ENCODE measurements at regions not wholly inside any gene's neighbourhood (a gene's known extent, or its start where the extent isn't known, plus 50 kb on each side); places are given as distances from the start of the nearest gene placed in this dataset.

DNA sequence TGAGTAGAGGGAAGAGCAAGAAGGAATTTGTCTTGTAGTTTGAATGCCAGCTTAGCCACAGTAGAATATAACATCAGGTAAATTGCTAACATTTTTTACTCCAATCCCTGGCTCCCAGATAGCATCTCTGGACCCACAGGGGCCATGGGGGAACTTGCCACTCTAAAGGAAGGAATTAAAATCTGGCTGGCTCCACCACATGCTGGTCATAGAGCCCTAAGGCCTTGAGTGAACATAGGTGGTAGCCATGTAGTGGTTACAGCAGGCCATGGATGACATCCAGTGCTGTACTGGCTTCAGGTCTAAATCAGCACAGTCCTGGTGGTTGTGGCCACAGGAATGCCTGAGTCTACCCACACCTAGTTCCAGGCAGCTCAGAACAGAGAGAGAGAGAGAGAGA lies 109.9 kb upstream of the RGMB start:
- FAIRE-seq (no peak), DNase-seq (ENCODE audit: insufficient read length) (no peak)
- no peak for TF ChIP-seq POLR2A (IDR thresholded peaks at IDR 0.05; ENCODE audit: low read depth, low read length)
- no peak for TF ChIP-seq POLR2AphosphoS5 (IDR thresholded peaks at IDR 0.05; ENCODE audit: low read depth, low read length)
- TF ChIP-seq TAF1 (IDR thresholded peaks at IDR 0.05; ENCODE audit: borderline replicate concordance, low read depth, low read length), result no peak

DNA sequence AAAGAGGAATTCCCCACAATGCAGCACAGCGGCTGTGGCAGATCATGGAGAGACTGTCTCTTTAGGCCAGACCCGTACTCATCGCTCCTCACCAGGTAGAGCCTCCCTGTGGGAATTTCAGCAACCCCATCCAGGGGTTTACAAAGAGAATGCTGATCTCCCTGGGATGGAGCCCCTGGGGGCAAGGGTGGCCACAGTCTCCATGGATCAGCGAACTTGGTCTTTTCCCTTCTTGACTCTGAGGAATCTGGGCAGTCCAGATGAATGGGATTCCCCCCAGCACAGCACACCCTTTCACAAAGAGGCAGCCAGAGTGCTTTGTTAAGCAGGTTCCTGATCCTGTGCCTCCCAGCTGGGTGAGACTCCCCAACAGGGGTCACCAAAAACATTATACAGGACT lies 108.7 kb upstream of the RGMB start:
- no peak for DNase-seq (ENCODE audit: insufficient read length)
- no peak for TF ChIP-seq POLR2A (IDR thresholded peaks at IDR 0.05; ENCODE audit: low read depth, low read length)
- no peak for TF ChIP-seq POLR2AphosphoS5 (IDR thresholded peaks at IDR 0.05; ENCODE audit: low read depth, low read length)
- no peak for FAIRE-seq

DNA sequence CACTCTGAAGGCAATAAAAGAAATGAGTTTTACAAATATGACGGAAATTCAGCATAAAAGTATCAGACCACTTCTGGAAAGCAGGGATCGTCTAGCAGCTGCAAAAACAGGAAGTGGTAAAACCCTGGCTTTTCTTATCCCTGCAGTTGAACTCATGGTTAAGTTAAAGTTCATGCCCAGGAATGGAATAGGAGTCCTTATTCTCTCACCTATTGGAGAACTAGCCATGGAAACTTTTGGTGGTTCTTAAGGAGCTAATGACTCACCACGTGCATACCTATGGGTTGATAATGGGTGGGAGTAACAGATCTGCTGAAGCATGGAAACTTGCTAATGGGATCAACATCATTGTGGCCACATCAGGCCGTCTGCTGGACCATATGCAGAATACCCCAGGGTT lies 93.5 kb upstream of the RGMB start:
- TF ChIP-seq POLR2A (IDR thresholded peaks at IDR 0.05; ENCODE audit: low read depth, low read length), result no peak
- no peak for TF ChIP-seq POLR2AphosphoS5 (IDR thresholded peaks at IDR 0.05; ENCODE audit: low read depth, low read length)
- no peak for TF ChIP-seq TAF1 (IDR thresholded peaks at IDR 0.05; ENCODE audit: borderline replicate concordance, low read depth, low read length)
- FAIRE-seq, result no peak
- no peak for DNase-seq (ENCODE audit: insufficient read length)

DNA sequence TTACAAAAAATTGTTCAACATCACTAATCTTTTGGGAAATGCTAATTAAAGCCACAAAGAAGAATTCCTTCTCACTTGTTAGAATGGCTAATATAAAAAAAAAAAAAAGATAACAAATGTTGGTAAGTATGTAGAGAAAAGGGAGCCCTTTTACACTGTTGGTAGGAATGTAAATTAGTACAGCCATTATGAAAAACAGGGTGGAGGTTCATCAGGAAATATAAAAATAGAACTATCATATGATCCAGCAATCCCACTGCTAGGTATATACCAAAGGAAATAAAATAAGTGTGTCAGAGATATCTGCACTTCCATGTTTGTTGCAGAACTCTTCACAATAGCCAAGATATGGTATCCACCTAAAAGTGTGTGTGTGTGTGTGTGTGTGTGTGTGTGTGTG lies 83.5 kb upstream of the RGMB start:
- DNase-seq (ENCODE audit: insufficient read length) (no peak), FAIRE-seq (no peak)
- TF ChIP-seq TAF1 (IDR thresholded peaks at IDR 0.05; ENCODE audit: borderline replicate concordance, low read depth, low read length) (no peak), POLR2A (IDR thresholded peaks at IDR 0.05; ENCODE audit: low read depth, low read length) (no peak), POLR2AphosphoS5 (IDR thresholded peaks at IDR 0.05; ENCODE audit: low read depth, low read length) (no peak)

DNA sequence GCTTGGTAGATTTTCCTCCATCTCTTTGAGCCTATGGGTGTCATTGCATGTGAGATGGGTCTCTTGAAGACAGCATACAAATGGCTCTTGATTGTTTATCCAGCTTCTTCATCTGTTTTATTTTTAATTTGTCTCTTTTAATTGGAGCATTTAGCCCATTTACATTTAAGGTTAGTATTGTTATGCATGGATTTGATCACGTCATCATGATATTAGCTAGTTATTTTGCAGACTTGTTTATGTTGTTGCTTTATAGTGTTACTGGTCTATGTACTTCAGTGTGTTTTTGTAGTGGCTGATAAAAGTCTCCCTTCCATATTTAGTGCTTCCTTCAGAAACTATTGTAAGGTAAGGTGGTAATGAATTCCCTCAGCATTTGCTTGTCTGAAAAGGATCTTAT lies 78.6 kb upstream of the RGMB start:
- TF ChIP-seq POLR2A (IDR thresholded peaks at IDR 0.05; ENCODE audit: low read depth, low read length), result no peak
- no peak for TF ChIP-seq POLR2AphosphoS5 (IDR thresholded peaks at IDR 0.05; ENCODE audit: low read depth, low read length)
- TF ChIP-seq TAF1 (IDR thresholded peaks at IDR 0.05; ENCODE audit: borderline replicate concordance, low read depth, low read length), result no peak
- no peak for DNase-seq (ENCODE audit: insufficient read length)
- no peak for FAIRE-seq

DNA sequence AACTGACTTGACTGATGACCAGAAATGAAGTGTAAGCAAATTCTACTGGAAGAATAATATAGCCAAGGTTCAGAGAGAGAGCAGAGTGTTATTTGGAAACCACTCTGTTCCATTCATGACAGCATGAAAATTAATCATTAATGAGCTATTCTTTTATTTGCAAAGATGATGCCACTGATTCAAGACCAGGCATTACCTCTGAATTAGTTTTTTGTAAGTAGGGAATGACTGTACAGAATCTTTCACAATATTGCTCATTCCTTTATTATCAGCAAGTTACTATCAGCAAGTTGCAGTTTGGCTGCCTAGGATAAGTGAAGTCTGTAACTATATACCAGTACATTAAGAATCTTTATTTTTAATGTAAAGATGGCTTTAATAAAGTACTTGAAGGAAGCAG lies 75.1 kb upstream of the RGMB start:
- FAIRE-seq (no peak), DNase-seq (ENCODE audit: insufficient read length) (no peak)
- TF ChIP-seq POLR2AphosphoS5 (IDR thresholded peaks at IDR 0.05; ENCODE audit: low read depth, low read length), result no peak
- no peak for TF ChIP-seq TAF1 (IDR thresholded peaks at IDR 0.05; ENCODE audit: borderline replicate concordance, low read depth, low read length)
- no peak for TF ChIP-seq POLR2A (IDR thresholded peaks at IDR 0.05; ENCODE audit: low read depth, low read length)

DNA sequence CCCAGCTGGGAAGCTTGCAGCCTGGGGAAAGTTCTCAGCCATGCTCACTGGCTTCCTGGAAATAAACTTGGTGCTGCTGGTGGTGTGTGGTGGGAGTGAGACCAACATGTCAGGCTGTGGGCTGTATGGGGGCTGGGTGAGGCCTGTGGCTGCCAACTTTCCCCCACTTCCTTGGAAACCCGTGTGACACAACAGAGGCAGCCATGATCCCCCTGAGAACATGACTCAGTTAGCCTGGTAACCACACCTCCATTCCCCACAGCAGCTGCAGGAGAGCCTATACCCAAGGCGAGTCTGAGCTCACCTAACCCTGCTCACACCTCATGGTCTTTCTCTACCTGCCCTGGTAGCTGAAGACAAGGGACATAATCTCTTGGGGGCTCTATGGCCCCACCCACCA lies 72.7 kb upstream of the RGMB start:
- no peak for TF ChIP-seq TAF1 (IDR thresholded peaks at IDR 0.05; ENCODE audit: borderline replicate concordance, low read depth, low read length)
- TF ChIP-seq POLR2AphosphoS5 (IDR thresholded peaks at IDR 0.05; ENCODE audit: low read depth, low read length), result no peak
- TF ChIP-seq POLR2A (IDR thresholded peaks at IDR 0.05; ENCODE audit: low read depth, low read length), result no peak
- DNase-seq (ENCODE audit: insufficient read length), result no peak
- FAIRE-seq, result no peak

DNA sequence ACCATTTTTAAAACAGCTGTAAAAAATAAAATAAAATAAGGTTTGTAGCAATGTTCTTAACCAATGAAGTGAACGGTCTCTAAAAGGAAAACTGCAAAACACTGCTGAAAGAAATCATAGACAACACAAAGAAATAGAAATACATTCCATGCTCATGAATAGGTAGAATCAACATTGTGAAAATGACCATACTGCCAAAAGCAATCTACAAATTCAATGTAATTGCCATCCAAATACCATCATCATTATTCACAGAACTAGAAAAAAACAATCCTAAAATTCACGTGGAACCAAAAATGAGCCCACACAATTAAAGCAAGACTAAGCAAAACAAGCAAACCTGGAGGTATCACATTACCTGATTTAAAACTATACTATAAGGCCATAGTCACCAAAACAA lies 67.6 kb upstream of the RGMB start:
- TF ChIP-seq POLR2AphosphoS5 (IDR thresholded peaks at IDR 0.05; ENCODE audit: low read depth, low read length) (no peak), POLR2A (IDR thresholded peaks at IDR 0.05; ENCODE audit: low read depth, low read length) (no peak), TAF1 (IDR thresholded peaks at IDR 0.05; ENCODE audit: borderline replicate concordance, low read depth, low read length) (no peak)
- DNase-seq (ENCODE audit: insufficient read length) (no peak), FAIRE-seq (no peak)

DNA sequence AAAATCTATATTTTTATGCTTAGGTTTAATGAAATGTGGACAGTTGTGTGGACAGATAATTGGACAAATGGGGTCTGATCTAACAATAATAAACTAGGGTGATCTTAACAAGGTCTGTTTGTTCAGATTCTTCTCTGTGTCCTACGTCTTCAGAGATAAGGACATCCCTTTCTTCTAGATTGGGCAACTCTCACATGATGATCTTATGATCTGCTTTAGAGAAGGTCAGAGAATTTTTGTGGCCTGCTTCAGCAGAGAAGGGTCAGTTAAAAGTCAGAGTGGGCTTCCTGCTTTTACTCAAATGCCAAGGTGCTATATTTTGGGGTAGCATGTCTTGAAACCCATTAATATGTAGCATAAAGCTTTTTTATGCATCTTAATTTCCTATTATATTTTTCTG lies 63.8 kb upstream of the RGMB start:
- FAIRE-seq (no peak), DNase-seq (ENCODE audit: insufficient read length) (no peak)
- TF ChIP-seq POLR2AphosphoS5 (IDR thresholded peaks at IDR 0.05; ENCODE audit: low read depth, low read length) (no peak), TAF1 (IDR thresholded peaks at IDR 0.05; ENCODE audit: borderline replicate concordance, low read depth, low read length) (no peak), POLR2A (IDR thresholded peaks at IDR 0.05; ENCODE audit: low read depth, low read length) (no peak)

DNA sequence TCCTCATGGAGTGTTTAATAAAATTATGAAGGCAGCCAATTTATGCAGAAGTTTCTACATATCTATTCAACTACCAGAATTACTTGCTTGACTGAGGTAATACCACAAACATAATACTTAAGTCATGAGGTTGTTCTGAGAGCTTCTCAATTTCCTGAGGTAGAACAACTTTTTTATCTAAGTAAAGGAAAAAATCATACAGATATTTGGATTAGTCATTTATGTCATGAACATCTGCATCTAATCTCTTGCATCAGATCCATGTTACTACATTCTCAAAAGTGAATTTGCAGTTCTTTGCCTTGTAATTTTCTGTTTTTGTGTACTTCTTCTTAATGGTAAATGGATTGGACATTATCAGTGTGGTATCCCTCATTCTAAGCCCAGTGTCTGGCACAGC lies 60.4 kb upstream of the RGMB start:
- no peak for TF ChIP-seq POLR2AphosphoS5 (IDR thresholded peaks at IDR 0.05; ENCODE audit: low read depth, low read length)
- no peak for TF ChIP-seq TAF1 (IDR thresholded peaks at IDR 0.05; ENCODE audit: borderline replicate concordance, low read depth, low read length)
- TF ChIP-seq POLR2A (IDR thresholded peaks at IDR 0.05; ENCODE audit: low read depth, low read length), result no peak
- FAIRE-seq (no peak), DNase-seq (ENCODE audit: insufficient read length) (no peak)

DNA sequence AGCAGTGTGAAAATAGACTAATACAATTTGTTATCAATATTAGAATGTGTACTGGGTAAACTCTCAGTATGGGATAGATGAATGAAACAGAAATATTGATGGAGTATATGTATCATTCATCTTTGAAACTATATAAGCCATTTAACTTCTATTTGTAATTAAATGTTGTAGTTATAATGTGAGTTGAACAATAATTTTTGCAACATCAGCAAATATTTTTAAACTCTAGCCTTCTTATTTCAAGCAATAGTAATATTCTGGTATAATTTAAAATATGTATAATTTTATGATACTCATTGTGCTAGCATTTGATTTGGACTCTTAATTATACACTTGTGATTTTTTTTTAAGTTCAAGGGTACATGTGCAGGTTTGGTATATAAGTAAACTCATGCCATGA lies 59.6 kb upstream of the RGMB start:
- no peak for TF ChIP-seq POLR2A (IDR thresholded peaks at IDR 0.05; ENCODE audit: low read depth, low read length)
- TF ChIP-seq POLR2AphosphoS5 (IDR thresholded peaks at IDR 0.05; ENCODE audit: low read depth, low read length), result no peak
- no peak for FAIRE-seq
- DNase-seq (ENCODE audit: insufficient read length), result no peak

DNA sequence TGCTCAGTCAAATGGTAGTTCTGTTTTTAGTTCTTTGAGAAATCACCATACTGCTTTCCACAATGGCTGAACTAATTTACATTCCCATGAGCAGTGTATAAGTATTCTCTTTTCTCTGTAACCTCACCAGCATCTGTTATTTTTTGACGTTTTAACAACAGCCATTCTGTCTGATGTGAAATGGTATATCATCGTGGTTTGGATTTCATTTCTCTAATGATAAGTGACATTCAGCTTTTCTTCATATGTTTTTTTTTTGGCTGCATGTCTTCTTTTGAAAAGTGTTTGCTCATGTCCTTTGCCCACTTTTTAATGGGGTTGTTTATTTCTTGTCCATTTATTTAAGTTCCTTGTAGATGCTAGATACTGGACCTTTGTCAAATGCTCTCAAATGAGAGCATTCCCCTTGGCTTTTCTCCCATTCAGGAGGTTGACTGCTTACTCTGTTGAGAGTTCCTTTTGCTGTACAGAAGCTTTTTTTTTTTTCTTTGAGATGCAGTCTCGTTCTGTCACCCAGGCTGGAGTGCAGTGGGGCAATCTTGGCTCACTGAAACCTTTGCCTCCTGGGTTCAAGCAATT lies 58.7 kb upstream of the RGMB start:
- no peak for FAIRE-seq
- no peak for TF ChIP-seq POLR2AphosphoS5 (IDR thresholded peaks at IDR 0.05; ENCODE audit: low read depth, low read length)
- no peak for TF ChIP-seq TAF1 (IDR thresholded peaks at IDR 0.05; ENCODE audit: borderline replicate concordance, low read depth, low read length)
- TF ChIP-seq POLR2A (IDR thresholded peaks at IDR 0.05; ENCODE audit: low read depth, low read length), result no peak
- DNase-seq (ENCODE audit: insufficient read length), result no peak

All from GM12892 (cell line).